GM21529 (cell line): ENCODE measurements at regions not wholly inside any gene's neighbourhood (a gene's known extent, or its start where the extent isn't known, plus 50 kb on each side); places are given as distances from the start of the nearest gene placed in this dataset.

Experiments used
- ATAC-seq: cut with Tn5 transposase; IDR thresholded peaks from one replicate; pipeline ENCODE4 v1.9.1; 2021; ENCODE audit not compliant: unreplicated experiment

DNA sequence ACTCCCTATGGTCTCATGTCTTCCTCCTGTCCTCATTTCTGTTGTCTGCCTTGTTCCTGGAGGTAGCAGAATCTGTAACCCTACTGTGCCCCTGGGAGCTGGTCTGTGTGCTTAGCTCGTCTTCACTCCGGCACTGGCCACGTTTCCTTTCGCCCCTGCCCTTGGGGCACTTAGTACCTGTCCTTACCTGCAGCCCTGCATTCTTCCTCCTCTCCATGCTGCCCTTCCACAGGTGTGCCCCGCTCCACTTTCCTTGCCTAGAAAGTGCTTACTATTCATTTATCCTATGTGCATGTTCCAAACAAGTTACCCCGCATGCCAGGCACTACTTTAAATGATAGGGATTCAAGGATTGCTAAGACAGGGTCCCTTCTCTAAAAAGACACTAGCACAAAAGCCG is 199.9 kb upstream of the ZMIZ1 start:
- no peak for ATAC-seq

DNA sequence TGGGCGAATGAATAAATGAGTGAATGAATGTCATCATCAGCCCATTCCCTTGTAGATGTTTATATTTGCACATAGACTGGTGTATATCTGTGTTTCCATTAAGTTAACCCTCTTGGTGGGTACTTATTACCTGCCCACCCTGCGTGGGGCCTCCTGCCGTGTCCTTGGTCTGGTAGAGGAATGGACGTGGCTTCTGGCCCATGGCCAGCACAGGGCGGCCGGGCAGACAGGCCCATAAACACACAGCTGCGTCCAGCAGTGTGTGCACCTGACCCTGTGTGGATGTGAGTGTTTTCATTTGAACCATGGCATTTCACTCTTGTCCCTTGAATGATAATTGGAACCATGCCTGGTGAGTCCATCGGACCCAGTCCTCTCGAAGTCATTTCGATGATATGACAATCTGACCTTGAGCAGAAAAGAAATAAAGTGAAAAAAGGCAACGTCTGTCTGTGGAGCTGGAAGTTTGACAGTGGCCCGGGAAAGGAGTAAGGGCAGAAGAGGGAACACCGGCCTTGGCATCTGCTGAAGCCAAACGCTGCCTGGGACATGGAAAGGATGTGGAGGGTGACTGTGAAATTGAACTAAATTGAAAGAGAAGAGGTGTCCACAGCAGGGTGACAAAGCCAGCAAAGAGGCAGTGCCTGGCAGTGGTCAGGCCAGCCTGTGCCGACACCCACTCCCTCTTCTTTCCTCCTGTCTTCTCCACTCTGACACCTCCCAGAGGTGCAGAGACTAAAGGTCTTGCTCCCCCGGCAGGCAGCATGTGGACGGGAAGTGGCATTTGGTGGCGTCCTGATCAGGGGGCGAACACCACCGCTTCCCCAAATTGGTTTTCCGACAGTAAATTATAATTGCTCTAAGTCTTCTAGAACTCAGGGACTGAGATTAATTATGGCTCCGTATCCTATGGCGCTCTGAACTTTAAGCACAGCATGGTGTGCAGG is 199.0 kb upstream of the ZMIZ1 start:
- no peak for ATAC-seq

DNA sequence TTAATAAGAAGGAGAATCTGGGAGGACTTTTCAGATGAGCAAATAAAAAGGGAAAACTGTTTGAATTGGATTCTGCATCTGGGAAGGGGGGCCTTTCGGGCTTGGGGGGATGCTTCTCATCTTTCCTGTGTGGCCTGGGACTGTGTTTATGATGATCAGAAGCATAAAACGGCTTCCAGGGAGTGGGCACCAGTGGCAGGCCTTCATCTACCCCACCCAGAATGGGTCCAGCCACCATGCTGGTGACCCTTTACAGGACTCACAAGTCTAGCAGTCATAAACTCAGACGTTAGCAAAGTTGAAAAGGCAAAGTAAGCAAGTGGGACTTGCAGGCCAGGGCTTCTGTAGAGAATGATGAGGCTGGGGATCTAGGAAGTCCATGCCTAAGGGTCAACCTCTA is 198.3 kb upstream of the ZMIZ1 start:
- no peak for ATAC-seq

DNA sequence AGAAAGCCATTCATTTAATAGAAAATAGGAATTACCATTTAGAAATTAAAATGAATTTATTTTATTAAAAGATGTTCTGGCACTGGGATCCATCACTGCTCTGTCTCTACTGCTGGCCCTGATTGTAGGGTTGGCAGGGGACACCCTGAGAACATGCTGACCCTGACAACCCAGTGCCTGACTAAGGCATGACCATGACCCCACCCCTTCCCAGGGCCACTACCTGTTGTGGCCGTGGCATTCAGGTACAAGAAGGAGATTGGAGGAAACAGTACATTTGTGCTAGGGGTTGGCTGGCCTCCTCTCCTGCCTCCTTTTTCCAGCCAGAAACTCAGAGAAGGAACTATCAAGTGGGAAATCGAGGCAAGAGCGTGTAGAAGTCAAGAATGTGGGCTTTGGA is 197.0 kb upstream of the ZMIZ1 start:
- ATAC-seq = no peak

DNA sequence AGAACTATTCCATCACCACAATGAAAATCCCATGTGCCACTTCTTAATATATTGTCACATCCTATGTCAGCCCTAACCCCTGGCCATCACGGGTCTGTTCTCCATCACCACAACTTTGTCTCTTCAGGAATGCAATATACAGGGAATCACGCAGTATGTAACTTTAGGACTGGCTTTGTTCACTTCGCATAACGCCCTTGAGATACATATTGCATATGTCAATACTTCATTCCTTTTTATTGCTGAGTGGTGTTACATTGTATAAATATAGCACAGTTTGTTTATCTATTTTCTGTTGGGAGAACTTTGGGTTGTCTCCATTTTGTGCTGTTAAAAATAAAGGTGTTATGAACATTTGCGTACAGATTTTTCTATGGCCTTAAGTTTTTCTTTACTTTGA is 195.4 kb upstream of the ZMIZ1 start:
- ATAC-seq = no peak

DNA sequence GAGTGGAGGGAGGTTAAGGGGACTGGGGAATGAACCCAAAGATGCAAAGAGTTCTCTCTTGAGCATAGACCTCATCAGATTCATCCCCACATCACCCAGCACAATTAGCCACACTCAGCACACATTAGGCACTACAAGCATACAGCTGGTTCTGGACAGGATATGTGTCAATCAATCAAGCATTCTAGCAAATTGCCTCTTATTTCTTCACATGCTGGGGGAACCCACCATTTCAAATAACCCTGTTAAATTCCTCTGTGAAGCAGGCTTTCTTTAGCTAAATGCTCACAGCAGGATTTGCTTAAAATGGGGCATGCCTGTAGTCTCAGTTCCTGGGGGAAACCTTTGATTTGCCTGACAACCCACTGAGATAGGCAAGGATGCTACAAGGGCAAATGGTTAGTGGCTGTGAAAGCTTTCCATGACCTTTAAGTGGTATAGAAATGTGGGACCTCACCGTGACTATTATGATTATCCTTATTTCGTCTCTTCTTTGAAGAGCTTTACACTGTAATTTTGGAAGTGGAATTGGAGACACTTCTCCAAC is 193.4 kb upstream of the ZMIZ1 start:
- ATAC-seq = no peak

DNA sequence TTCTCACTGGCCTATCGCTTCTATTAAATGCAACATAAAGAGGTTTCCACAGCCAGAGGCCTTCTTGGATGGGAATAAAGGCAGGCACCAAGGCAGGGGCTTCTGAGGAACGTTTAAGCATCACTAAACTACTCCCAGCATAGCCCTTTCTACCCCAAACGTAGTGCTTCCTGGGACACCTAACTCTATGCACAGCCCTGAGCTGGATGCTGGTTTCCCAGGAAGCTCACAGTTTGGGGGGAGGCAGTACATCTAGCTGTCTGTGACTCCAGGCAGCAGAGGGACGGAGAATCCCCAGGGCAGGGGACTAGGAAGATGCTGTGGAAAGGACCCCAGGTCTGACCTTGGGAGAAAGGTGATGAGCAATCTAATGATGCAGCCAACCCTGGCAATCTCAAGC is 192.8 kb upstream of the ZMIZ1 start:
- no peak for ATAC-seq

DNA sequence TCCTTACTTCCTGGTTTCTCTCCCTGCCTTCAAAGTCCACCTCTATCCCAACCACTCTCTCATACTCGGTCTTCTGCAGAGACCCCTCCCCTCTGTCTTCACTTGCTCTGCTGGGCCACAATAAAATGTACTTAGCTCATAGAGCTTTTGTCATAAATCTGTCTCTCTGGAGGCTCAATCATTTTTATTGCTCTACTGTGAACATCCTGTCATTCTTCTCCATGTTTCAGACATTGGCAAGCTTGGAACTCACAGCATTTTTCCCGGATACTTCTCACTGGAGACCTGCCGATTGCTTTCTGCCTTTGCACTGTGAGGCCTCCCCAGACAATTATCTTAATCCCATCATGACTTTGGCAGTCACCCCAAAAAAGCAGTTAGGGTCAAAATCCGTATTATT is 192.3 kb upstream of the ZMIZ1 start:
- ATAC-seq = no peak

DNA sequence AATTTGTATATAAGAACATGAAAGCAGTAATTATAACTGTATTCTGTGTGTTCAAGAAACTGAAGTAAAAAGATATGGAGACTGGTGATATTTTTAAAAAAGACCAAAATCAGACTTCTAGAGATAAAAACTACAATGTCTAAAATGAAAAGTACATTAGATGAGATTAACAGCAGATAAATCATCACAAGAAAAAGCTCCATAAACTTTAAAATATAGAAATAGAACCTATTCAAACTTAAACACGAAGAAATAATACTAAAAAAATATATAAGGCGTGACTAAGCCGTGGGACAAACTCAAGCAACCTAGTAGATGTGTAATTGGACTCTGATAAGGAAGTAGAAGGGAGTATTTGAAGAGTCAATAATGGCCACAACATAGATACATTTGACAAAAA is 189.1 kb upstream of the ZMIZ1 start:
- no peak for ATAC-seq

DNA sequence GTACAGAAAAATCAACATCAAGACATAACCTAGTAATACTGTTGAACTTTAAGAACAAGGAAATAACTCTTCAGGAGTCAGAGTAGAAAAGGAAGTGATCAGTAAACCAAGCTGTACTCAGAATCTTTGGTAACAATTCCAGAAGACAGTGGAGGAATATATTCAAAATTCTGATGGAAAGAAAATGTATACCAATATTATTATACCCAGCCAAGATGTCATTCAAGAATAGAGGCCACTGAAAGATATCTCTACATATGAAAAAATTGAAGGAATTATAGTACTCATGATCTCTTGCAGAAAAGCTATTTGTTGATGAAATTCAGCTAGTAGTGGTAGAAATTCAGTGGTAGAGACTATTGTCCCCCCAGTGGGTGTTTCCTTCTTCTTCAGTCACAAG is 182.6 kb upstream of the ZMIZ1 start:
- no peak for ATAC-seq

DNA sequence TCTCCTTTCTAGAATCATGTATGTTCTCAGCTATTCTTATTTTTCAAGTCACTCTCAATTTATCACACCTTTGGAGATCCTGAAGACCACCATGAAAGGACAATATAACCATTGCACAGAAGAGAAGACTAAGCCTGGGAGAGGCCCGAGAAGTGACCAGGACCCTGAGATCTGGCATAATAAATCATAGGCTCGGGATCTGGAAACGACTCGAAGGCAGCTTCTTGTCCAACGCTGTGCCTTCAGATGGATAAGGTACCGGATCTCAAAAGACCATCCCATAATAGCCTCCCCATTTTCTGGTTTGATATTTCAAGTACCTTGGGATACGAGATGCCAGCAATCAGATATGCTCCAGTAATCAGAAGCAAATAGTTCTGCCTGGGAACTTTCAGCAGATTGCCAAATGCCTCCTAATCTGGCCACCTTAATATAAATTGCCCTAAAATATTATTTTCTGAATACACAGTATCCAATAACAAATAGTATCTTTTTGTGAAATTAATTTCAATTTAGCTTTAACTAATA is 179.2 kb upstream of the ZMIZ1 start:
- ATAC-seq = no peak

DNA sequence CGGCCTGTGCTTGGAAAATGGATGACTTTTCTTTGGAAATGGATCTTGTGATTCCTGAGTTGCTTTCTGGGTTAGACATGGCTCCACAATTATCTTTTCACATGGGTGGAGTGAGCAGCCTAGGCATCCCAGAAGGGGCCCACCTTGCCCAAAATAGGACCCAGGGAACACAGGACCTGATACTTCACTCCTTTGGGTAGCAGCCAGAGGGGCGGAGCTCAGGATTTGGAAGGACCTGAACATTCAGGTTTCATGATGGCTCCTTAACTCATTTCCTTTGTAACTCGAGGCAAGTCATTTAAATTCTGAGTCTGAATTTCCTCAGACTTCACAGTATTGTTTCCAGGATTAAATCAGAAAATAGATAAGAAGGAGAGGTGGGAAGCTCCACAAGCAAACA is 178.3 kb upstream of the ZMIZ1 start:
- no peak for ATAC-seq

DNA sequence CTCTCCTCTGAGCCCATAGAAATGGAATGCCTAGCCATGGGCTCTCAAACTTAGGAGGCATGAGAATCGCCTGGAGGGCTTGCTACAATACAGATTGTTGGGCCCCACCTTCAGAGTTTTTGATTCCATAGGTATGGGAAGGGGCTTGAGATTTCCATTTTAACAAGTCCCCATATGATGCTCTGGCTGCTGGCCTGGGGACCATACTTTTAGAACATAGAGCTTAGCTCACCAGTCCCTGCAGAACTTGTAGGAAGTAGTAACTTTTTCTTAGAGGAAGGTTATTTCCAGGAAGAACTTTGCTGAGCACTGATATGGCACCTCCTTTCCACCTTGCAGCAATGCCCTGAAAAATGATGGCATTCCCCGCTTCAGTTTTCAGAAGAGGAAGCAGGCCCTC is 177.0 kb upstream of the ZMIZ1 start:
- ATAC-seq = no peak

DNA sequence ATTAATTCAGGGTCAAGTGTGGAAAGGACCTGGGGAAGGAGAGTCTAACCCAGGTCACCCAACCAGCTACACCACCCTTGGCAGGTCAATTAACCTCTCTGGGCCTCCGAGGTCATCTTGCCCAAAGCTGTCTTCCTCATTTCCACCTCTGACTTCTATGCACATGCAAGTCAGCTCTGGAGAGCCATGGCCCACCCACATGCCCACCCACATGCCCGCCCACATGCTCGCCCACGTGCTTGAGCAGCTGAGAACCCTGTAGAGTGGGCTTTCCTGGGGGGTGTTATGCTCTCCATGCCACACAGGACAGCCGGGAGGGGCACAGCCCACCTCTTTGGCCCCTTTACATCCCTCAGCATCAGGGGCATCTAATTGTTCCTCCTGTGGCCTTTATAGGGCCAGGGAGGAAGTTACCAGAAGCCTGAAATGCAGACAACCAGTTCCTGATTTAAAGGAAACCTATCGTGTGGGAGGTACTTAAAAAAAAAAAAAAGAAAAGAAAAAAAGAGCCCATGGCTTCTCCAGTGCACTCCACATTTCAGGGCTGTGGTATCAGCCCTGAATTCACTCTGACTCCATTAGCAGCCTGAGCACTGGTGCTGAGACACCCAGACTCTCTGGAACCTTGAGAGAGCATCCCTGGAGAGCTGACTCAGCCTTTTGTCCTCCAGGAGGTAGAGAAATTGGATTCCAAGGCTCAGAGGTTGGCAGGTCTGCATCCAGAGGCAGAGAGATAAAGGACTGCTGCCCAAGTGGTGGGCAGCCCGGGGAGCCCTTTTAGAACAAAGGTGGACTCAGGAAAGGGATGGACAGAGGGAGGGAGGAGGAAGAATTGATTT is 176.2 kb upstream of the ZMIZ1 start:
- no peak for ATAC-seq

DNA sequence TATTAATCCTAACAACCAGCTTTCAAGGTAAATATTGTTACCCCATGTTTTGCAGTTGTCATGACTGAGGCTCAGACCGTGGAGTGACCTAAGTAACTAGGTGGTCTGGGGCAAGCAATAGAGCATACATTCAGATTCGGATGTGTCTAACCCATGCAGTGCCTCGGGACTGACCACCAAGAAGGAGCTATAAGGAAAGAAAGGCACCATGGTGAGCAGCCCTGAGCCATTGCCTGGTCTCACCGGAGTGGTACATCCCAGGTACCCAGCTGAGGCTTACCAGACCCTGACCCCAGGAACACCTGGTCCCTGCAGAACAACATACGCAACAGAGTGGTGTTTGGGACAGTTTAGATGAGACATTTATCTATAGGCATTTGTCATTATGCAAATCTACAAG is 175.5 kb upstream of the ZMIZ1 start:
- ATAC-seq = no peak

DNA sequence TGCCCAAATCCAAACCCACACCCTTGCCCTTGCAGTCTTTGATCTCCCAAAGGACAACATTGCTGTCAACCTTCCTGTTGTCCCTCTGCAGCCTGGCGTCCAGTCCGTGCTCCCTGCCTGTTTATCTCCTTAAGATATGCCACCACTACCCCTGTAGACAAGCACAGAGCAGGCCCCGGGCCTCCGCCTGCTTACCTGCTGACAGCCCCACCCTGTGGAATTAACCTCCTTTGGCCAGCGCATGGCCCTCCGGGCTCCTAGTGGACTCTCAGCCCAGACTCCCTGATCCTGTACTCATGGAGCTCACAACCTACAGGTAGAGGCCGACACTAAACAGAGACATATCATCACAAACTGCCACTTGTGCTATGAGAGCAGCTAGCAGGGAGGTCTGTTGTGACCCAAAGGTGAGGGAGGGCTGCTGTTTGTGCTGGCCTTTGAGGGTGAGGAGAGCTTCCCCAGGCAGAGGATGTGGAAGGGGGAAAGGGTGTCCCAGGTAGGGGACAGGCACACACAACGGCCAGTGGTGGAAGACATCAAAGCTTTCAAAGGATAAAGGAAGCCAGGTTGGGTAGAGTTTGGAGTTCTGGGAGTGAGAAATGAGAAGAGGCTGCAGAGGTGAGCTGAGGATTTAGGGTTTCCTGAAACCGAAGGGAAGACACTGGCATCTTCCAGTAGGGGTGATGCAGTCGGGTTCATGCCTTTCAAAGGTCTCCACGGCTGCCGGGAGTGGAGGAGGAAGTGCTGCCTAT is 174.5 kb upstream of the ZMIZ1 start:
- no peak for ATAC-seq

DNA sequence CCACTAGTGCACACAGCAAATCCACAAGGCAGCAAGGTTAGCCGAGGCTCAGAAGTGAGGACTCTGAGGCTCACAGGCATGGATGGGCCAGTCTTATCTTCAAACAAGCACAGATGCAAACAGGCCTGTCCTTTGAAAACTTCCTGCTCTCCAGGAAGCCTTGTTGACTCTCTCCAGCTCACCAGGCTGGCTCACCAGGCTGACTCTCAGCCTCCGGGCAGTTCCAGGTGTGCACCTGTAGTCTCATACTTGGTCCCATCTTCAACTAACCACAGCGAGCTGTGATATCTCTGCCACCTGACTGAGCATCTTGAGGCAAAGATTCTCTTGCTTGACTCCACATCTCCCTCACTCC is 173.9 kb upstream of the ZMIZ1 start:
- ATAC-seq = no peak

DNA sequence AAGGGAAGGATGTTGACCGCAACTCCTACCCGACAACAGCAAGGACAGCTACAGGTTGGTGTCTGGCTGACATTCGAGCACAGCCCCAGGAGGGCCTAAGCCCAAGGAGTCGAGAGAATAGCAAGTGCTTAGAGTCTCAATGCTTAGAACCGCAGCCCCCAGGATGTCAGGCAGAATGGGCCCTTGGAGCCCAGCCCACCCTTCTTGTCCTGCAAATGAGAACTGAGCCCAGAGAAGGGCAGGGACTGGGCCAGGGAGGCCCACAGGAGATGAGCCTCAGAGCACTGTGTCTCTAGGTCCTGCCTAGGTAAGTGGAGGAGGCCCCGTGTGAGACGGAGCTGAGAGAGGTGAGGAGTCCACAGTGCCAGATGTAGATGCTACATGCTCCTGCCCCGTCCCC is 173.3 kb upstream of the ZMIZ1 start:
- ATAC-seq = no peak

DNA sequence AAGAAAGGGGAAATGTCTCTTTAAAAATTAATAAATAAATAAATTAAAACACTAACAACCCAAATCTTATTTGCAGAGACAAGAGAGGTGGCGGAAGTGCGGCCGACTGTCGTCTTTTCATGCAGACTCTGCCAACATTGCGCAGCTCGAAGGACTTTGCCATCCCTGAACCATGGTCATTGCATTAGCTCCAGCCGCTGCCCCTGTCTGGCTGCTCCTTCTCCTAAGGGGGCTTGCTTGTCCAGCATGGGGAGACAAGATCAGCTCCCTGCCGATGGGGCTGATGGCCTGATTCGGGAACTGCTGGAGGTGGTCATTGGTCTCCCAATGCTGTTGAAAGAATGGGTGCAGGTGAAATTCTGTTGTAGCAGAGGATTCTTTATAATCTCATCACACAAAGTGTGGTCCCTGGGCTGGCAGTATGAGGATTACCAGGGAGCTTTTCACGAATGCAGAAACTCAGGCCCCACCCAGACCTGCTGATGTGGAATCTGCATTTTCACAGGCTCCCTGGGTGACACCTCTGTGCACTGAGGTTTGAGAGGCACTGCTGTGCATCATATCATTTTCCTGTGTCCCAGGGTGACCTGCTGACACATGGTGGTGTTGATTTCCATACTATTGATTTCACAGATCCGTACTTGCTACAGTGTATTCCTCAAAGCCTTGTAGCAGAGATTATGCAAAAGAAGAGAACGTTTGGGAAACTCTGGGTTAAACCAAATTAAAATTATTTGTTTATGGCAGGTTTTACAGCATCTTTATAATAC is 172.4 kb upstream of the ZMIZ1 start:
- ATAC-seq = no peak

DNA sequence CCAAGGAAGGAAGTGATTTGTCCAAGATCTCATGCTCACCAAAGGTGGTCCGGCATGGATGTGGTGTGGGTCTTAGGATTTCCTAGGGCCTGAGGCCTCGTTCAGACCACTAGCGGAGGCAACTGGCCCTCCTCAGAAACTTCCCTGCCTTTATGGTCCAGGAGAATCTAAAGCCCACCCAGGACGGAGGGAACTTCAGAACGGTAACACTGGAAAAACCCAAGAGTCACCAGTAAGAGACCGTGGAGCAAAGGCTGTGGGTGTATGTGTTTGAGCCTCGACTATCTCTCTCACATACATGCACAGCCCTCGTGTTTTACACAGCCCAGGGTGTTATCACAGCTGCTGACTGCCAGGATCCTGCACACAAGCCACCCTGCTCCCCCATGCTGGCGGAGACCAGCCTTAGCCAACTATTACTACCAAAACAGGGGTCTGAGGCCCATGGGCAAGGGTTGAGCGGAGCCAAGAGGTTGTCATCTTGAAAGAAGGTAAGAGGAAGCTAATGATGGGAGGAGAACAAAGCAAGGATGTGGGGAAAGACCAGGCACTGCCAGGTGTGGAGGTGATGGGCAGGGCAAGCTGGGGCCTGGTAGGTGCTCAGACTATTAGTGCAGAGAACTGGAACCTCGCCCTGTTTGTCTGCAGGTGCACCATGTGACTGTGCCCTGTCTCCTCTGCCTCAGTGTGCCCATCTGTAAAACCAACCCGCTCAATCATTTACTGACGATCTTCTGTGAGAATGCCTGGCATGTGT is 170.2 kb upstream of the ZMIZ1 start:
- ATAC-seq = no peak
